ENCODE measurements at regions not wholly inside any gene's neighbourhood (a gene's known extent, or its start where the extent isn't known, plus 50 kb on each side); places are given as distances from the start of the nearest gene placed in this dataset.

DNA sequence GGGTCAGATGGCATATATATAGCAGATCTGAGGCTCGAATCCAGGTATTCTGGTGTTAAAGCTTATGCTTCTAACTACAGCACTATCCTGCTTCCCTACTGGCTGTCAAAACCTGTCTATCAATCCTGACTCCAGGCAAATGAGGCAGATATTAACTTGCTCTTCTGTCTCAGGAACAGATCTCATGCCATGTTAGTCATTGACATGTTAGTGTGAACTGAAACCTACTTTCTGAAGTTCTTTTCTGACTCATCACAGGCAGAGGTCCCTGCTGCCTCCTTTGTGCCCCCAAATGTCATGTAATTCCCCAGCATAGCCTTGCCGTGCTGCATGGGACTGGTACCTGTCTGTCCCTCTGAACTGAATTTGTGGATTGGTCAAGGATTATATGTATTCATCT lies 125.0 kb upstream of the SMAD3 start:
- TF ChIP-seq, protein P1, sequence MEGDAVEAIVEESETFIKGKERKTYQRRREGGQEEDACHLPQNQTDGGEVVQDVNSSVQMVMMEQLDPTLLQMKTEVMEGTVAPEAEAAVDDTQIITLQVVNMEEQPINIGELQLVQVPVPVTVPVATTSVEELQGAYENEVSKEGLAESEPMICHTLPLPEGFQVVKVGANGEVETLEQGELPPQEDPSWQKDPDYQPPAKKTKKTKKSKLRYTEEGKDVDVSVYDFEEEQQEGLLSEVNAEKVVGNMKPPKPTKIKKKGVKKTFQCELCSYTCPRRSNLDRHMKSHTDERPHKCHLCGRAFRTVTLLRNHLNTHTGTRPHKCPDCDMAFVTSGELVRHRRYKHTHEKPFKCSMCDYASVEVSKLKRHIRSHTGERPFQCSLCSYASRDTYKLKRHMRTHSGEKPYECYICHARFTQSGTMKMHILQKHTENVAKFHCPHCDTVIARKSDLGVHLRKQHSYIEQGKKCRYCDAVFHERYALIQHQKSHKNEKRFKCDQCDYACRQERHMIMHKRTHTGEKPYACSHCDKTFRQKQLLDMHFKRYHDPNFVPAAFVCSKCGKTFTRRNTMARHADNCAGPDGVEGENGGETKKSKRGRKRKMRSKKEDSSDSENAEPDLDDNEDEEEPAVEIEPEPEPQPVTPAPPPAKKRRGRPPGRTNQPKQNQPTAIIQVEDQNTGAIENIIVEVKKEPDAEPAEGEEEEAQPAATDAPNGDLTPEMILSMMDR (conservative IDR thresholded peaks at IDR 0.05; ENCODE audit: low read depth, low read length): no peak
- no peak for TF ChIP-seq POLR2A (IDR thresholded peaks at IDR 0.05; ENCODE audit: low read depth, low read length)
